ENCODE measurements at regions not wholly inside any gene's neighbourhood (a gene's known extent, or its start where the extent isn't known, plus 50 kb on each side); places are given as distances from the start of the nearest gene placed in this dataset.

DNA sequence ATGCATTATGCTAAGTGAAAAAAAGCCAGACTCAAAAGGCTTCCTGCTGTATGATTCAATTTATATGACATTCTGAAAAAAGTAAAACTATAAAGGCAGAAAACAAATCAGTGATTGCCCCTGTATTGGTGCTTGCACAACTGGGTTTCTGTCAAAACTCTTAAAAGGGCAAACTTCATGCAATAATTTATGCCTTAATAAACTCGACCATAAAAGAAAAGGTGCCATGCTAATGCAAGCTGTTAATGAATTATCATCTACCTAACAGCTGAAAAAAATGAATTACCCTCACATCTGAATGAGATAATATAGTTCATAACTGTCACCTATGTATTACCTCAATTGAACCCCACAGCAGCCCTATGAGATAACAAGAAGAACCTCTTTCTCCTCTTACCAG is 120.8 kb upstream of the ATP1A1 start:
- TF ChIP-seq POLR2AphosphoS5 (IDR thresholded peaks at IDR 0.05; ENCODE audit: low read depth) (no peak), ZNF331 (CRISPR knock-in tag; IDR thresholded peaks at IDR 0.05; ENCODE audit: low read depth) (no peak), JUNB (IDR thresholded peaks at IDR 0.05; ENCODE audit: unreplicated experiment) (no peak), EZH2 (IDR thresholded peaks at IDR 0.05; ENCODE audit: low read depth, unreplicated experiment) (no peak), EZH2phosphoT487 (IDR thresholded peaks at IDR 0.05; ENCODE audit: unreplicated experiment) (no peak), CREB1 (CRISPR knock-in tag; IDR thresholded peaks at IDR 0.05; ENCODE audit: low read depth) (no peak)
- TF ChIP-seq, protein P1, sequence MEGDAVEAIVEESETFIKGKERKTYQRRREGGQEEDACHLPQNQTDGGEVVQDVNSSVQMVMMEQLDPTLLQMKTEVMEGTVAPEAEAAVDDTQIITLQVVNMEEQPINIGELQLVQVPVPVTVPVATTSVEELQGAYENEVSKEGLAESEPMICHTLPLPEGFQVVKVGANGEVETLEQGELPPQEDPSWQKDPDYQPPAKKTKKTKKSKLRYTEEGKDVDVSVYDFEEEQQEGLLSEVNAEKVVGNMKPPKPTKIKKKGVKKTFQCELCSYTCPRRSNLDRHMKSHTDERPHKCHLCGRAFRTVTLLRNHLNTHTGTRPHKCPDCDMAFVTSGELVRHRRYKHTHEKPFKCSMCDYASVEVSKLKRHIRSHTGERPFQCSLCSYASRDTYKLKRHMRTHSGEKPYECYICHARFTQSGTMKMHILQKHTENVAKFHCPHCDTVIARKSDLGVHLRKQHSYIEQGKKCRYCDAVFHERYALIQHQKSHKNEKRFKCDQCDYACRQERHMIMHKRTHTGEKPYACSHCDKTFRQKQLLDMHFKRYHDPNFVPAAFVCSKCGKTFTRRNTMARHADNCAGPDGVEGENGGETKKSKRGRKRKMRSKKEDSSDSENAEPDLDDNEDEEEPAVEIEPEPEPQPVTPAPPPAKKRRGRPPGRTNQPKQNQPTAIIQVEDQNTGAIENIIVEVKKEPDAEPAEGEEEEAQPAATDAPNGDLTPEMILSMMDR (conservative IDR thresholded peaks at IDR 0.05; ENCODE audit: low read depth in 2 of 2) = no peak
- TF ChIP-seq, protein P2, sequence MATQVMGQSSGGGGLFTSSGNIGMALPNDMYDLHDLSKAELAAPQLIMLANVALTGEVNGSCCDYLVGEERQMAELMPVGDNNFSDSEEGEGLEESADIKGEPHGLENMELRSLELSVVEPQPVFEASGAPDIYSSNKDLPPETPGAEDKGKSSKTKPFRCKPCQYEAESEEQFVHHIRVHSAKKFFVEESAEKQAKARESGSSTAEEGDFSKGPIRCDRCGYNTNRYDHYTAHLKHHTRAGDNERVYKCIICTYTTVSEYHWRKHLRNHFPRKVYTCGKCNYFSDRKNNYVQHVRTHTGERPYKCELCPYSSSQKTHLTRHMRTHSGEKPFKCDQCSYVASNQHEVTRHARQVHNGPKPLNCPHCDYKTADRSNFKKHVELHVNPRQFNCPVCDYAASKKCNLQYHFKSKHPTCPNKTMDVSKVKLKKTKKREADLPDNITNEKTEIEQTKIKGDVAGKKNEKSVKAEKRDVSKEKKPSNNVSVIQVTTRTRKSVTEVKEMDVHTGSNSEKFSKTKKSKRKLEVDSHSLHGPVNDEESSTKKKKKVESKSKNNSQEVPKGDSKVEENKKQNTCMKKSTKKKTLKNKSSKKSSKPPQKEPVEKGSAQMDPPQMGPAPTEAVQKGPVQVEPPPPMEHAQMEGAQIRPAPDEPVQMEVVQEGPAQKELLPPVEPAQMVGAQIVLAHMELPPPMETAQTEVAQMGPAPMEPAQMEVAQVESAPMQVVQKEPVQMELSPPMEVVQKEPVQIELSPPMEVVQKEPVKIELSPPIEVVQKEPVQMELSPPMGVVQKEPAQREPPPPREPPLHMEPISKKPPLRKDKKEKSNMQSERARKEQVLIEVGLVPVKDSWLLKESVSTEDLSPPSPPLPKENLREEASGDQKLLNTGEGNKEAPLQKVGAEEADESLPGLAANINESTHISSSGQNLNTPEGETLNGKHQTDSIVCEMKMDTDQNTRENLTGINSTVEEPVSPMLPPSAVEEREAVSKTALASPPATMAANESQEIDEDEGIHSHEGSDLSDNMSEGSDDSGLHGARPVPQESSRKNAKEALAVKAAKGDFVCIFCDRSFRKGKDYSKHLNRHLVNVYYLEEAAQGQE (IDR thresholded peaks at IDR 0.05; ENCODE audit: unreplicated experiment) = no peak
